Posterior cingulate gyrus (tissue), 11 donors: ENCODE measurements at regions not wholly inside any gene's neighbourhood (a gene's known extent, or its start where the extent isn't known, plus 50 kb on each side); places are given as distances from the start of the nearest gene placed in this dataset.

Source experiments
- DNase-seq, 10 donors: peaks; one replicate each; pipeline versions ENCODE4 v3.0.0 to v3.0.0-alpha.2; 2020 to 2021; ENCODE audit warnings: mixed read lengths in 3 of 10
- intact Hi-C: fragments of 100-400 bp; cut with DNase I; formaldehyde crosslinking; loops from one replicate; pipeline ENCODE4 v1.15.1; 2023

- DNase-seq: no peak
Observed at GRCh38 chr7:28231176-28231575, 50.6 kb upstream of the JAZF1 start.

DNA sequence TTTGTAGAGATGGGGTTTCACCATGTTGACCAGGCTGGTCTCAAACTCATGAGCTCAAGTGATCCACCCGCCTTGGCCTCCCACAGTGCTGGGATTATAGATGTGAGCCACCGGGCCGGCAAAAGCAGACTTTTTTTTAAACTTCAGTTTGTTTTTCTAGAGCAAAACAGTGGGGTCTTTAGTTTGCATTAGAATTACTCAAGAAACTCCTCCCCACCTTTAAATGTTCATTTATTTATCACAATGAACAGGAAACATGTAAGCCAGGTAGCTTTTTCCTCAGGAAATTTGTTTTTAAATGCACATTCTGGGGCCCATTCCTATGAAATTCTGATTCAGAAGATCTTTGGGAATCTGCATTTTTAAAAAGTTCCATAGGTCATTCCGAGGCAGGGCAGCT, 56.0 kb upstream of the JAZF1 start:
- intact Hi-C loops: no loop called here

More at GRCh38 chr7:28231176-28231575, 50.6 kb upstream of the JAZF1 start:
- intact Hi-C loops: no loop called here

GRCh38 chr7:28237363-28237762, 56.8 kb upstream of the JAZF1 start:
- DNase-seq: peak in 1 of 10 donors; percentile 70
- intact Hi-C loops: no loop called here

More for the DNA sequence above, 56.0 kb upstream of the JAZF1 start:
- no peak for DNase-seq

DNA sequence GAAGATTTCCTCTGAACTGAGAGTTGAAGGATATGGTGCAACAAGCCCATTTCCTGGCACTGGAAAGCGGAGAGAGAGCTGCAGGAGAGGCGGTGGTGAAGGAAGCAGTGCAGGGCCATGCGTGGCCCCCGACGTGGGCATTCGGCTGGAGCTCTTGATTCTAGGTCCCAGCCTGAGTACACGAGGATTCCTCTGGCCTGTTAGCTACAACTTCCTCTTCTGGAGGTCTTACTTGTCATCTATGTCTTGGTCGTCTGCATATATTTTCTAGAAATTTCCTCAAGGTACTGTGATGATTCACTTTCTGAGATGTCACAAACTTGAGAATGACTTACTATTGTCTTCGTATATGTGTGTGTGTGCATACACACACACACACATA, 59.2 kb upstream of the JAZF1 start:
- intact Hi-C loops: no loop called here
- no peak for DNase-seq

DNA sequence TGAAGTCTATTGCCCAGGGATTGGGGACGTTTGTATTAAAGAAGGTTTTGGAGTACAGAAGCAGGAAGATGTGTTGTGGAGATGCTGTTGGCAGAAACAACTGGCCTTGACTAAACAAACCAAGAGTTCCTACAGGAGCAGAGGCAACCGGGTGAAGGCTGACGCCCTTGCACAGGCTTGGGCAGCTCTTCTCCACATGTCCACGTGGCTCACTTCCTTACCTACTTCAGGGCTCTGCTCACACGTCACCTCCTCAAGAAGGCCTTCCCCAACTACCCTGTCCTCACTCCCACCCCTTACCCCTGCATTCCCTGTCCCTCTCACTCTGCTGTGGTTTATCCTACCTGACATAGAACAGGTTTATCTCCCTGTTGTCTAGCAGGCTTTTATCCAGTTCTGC, 59.9 kb upstream of the JAZF1 start:
- intact Hi-C loops: no loop called here
- no peak for DNase-seq

DNA sequence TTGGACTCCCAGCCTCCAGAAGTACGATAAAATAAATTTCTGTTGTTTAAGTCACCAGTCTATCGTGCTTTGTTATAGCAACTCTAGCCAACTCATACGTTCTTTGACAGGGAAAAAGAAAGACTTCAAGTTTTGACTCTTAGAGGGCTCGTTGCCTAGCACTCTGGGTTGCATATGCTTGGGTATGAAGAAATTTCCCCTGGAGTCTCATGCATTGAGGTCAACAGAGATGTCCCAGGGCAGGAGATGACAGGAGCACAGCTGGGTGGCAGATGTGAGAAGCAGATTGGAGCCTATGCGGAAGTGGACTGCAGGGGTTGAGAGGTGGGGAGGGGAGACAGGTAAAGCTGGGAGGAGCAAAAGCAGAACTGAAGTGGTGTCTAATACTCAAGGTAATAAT, 63.3 kb upstream of the JAZF1 start:
- intact Hi-C loops: no loop called here
- no peak for DNase-seq

DNA sequence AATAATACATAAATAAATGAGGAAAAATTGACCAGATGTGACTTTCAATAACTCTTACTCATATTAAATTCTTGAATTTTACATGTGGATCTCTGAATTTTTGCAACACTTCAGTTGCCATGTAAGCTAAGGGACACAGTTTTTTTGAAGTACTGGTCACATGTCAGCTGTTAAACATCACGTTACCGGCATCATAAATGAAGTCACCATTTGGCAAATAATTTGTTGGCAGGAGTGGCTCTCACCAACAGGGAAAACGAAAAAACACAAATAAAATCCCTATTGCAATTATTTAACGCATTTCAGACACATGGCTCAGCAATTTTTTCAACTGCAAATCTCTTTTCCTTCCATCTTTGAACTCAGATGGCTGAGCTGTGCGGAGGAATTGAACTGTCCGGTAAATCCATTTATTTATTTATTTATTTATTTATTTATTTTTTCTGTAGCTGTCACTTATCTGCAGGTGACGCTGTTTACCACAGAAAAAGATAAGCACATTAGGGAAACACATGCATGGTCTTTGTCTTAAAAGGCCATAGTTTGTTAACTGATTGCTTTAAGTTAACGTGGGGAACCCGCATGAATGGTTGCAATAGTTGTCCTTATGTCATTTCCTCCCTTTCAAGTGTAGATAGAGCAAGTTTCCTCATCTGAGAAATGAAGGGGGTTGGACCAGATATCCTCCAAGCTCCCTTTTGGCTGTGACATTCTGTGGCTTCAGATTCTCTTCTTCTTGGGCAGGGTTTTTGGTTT, 64.7 kb upstream of the JAZF1 start:
- intact Hi-C loops: no loop called here
- no peak for DNase-seq

GRCh38 chr7:28246921-28247461, 66.4 kb upstream of the JAZF1 start:
- intact Hi-C loops: no loop called here
- no peak for DNase-seq

DNA sequence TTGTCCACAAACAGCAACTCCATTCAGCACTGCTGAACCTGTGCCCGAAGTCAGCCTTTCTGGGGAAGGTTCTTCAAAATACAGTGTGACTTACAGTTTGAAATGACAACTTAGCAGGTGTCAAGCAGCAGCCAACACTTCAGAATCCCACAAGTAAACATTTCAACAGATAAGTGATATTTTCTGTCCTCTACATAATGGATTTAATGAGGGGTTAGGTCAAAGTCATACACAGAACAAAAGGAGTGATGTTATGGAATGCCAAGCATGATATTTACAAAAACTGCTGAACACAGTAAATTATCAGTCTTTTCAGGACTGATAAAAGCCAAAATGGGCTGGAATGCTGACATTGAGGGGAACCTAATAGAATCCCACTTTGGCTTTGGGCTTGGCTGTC, 77.6 kb upstream of the JAZF1 start:
- no peak for DNase-seq

GRCh38 chr7:28260969-28261368, 80.4 kb upstream of the JAZF1 start:
- no peak for DNase-seq
- intact Hi-C loops: no loop called here

More for the DNA sequence above, 77.6 kb upstream of the JAZF1 start:
- intact Hi-C loops: no loop called here

DNA sequence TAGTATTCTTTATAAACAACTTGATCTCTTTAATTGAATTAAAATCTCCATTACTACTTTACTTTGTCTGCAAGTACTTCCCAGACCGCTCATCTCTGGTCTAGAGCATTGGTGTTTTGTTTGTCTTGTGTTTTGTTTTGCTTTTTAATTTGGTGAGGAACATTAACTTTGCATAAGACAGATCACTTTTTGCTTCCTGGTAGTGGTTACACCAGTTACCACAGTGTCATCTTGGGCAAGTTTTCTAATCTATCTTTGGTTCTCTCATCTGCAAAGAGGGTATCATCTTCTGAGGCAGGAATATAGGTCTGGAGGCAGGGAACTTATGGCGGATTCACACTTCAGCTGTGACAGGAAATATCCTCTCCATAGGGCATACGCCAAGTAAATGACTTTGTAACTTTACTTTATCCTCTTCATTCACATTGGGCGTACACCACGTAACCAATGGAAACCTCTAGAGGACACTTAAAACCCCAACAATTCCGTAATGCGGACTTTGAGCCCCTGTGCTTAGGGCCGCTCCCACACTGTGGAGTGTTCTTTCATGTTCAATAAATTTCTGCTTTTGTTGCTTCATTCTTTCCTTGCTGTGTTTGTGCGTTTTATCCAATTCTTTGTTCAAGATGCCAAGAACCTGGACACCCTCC, 83.2 kb upstream of the JAZF1 start:
- intact Hi-C loops: no loop called here
- no peak for DNase-seq

DNA sequence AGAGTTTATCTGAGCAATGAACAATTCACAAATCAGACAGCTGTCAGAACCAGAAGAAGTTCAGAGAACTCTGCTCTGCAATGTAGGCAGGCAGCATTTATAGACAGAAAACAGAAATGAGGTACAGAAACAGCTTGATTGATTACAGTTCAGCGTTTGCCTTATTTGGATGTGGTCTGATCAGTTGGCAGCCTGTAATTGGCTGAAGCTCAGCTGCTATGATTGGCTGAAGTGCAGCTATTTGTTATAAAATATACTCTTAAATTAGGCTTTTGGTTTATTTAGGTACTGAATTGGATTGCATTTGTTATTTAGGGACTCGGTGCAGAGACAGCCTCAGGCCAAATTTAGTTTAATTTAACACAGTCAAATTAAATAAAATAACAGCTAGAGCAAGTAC, 85.8 kb upstream of the JAZF1 start:
- intact Hi-C loops: no loop called here
- DNase-seq: no peak

DNA sequence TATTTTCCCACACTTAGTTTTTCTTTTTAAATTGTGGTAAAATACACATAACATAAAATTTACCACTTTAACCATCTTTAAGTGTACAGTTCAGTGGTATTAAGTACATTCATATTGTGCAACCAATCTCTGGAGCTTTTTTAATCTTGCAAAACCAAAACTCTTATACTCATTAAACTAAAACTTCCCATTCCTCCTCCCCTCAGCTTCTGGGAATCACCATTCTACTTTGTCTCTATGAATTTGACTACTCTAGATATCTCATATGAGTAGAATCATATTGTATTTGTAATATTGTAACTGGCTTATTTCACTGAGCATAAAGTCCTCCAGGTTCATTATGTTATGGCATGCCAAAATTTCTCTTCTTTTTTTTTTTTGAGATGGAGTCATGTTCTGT, 86.4 kb upstream of the JAZF1 start:
- intact Hi-C loops: no loop called here

DNA sequence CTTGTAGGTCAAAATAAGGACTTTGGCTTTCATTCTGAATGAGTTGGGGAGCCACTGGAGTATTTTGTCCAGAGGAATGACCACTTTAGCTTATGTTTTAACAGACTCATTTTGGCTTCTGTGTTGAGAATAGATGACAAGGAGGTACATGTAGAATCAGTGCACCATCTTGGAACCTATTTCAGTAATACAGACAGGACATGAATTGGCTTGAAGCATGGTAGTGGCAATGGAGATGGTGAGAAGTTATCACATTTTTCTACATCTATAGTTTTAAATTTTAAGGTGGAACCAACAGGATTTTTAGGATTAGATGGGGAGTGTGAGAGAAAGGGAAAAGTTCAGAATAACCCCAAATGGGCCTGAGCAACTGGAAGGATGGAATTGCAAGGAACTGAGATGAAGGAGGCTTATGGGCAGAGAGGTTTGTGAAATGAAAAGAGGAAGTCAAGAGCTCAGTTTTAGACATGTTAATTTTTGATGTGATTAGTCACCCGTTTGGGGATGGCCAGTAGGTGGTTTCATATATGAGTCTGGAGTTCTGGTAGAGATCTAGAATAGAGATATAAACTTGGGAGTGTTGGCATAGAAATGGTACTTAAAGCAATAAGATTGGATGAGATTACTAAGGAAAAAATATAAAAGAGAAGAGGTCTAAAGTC, 89.2 kb upstream of the JAZF1 start:
- intact Hi-C loops: loop anchor here (5.0 kb wide), 2 partner anchors 88 to 128 kb away; partner anchors contain the start of gene JAZF1
- no peak for DNase-seq

More for the DNA sequence above, 86.4 kb upstream of the JAZF1 start:
- DNase-seq: no peak

- intact Hi-C loops: loop anchor here (5.0 kb wide), 2 partner anchors 88 to 128 kb away; partner anchors contain the start of gene JAZF1
- peak in 2 of 10 donors; percentile 72 to 75 for DNase-seq
Observed at GRCh38 chr7:28270536-28270935, 89.9 kb upstream of the JAZF1 start.

DNA sequence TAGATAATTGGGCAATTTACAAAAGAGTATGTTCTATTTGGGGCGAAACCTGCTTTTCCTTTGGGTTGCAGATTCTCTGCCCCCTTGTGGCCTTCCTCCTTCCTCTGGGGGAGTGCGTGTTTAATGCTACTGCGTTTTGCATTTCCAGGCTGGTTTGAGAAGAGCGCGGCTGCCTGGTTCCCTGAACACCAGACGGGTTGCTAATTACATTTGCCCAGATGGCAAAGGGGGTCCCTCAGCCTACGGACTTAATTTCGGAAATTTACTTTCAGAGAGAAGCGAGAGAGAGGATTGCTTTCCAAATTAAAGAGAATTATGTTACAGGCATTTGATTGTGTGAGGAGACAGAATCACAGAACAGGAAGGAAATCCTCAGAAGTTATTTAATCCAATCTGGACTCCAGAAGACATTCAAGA, 91.9 kb upstream of the JAZF1 start:
- DNase-seq: peak in 9 of 10 donors; percentile 29 to 92 (median 58)
- intact Hi-C loops: loop anchor here (5.0 kb wide), 2 partner anchors 90 to 130 kb away; partner anchors contain the start of gene JAZF1

GRCh38 chr7:28276298-28276697, 95.7 kb upstream of the JAZF1 start:
- no peak for DNase-seq
- intact Hi-C loops: no loop called here

DNA sequence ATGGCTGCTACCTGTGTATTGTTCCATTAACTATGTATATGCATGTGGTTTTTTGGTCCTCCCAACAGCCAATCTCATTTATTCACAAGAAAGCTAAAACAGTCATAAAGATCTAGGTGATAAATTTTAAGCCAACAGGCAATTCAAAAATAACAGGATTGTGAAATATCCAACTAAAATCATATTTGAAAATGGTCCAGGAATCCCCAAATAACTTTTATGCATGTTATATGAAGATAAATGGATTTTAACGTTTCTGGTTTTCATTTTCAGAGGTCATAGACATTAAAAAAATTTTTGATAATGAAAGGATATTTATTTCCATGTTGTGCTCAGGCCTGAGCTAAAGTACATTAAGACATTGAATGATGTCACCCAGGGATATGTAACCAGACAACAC, 96.8 kb upstream of the JAZF1 start:
- DNase-seq: no peak
- intact Hi-C loops: no loop called here

- intact Hi-C loops: no loop called here
- DNase-seq: no peak
Observed at GRCh38 chr7:28277958-28278357, 97.4 kb upstream of the JAZF1 start.

DNA sequence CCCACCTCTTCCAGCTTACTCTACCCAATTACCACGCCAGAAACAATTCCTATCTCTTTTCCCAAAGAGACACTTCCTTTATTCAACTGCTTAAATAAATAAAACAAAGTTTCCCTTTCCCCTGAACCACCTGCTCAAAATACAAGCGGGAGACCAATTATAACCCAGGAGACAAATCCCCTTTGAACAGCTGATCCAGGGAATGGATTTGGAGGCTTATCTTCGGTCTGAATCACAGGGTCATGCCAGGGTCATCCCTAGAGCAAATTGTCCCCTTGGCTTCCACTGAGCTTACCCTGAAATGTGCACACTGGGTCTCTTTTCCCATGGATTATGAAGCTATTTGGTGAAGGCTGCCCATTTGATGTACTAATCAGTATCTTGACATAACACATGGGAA, 99.9 kb upstream of the JAZF1 start:
- intact Hi-C loops: no loop called here
- no peak for DNase-seq

DNA sequence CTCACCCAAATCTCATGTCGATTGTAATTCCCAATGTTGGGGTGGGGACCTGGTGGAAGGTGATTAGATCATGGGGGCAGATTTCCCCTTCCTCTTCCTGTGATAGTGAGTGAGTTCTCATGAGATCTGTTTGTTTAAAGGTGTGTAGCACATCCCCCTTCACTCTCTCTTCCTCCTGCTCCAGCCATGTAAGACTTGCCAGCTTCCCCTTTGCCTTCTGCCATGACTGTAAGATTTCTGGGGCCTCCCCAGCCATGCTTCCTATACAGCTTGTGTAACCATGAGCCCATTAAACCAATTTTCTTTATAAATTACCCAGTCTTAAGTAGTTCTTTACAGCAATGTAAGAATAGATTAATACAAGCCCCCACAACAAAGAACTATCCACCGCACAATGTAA, 109.9 kb upstream of the JAZF1 start:
- intact Hi-C loops: no loop called here
- DNase-seq: no peak
